ENCODE measurements at regions not wholly inside any gene's neighbourhood (a gene's known extent, or its start where the extent isn't known, plus 50 kb on each side); places are given as distances from the start of the nearest gene placed in this dataset.

DNA sequence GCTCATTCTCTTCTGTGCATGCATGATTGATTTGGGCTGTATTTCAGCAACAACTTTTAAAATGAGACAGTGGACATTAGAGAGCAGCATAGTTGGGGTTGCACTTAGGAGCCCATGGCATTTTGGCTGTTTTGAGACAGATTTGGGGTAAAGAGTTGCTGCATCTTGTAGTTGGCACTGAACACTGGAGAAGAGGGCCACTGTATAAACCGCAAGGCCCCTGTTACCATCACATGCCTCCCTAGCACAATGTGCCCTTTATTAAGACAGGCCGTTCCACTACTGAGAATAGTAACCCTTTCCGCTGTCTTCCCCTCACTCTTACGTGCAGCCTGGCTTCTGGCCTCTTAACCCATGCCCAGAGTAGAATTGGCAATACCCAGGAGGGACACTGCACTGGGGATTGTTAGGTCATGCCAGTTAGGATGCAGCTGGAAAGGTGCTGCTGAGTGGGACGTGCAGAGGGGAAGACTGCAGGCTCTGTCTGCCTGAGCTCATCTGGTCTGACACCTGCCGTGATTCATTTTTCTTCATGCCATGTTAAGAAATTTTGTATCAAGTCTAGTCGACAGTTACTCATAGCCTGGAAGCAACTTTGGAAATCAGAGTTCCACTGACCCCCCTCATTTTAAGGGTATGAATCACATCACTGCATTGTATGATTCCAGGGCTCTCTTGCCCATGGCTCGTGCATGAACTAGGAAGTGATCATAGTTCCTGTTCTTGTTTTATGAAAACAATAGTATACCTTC, 146.9 kb upstream of the DMRT1 start (continued):
- 0 out of 4 replicates have a peak, but pooled peaks of 1 of the 2 experiments have one; percentile 51 for TF ChIP-seq CEBPB (IDR thresholded peaks at IDR 0.05)

- Histone ChIP-seq H3K9me3 (no peaks in the 10 kb centered on the region), H3K4me1 (peaks cover 64% of the 10 kb centered on the region), H3K4me2 (peak overlapping the region; percentile 74), H3K4me3 (peak overlapping the region; percentile 14; the same call in 1 of the 3 replicates), H3K27ac (peak overlapping the region; percentile 78 to 82)
- CTCF ChIA-PET, result interaction anchor here (1.1 to 1.6 kb wide), 2 partner anchors 63 to 81 kb away, joined by 3 to 6 read pairs; no protein-coding TSS in a partner anchor
- TF ChIP-seq PHF8 (IDR thresholded peaks at IDR 0.05; ENCODE audit: borderline replicate concordance, low read depth) (no peak), HOXB5 (CRISPR knock-in tag; IDR thresholded peaks at IDR 0.05) (no peak), FOXS1 (CRISPR knock-in tag; IDR thresholded peaks at IDR 0.05) (no peak), NR3C1 (IDR thresholded peaks at IDR 0.05) (no peak), JUNB (IDR thresholded peaks at IDR 0.05) (no peak), BCL3 (IDR thresholded peaks at IDR 0.05) (no peak), EHMT2 (IDR thresholded peaks at IDR 0.05; ENCODE audit: low read depth) (no peak), PBX3 (IDR thresholded peaks at IDR 0.05) (no peak), CHD2 (IDR thresholded peaks at IDR 0.05; ENCODE audit: low read length, partially characterized antibody) (no peak), CHD4 (IDR thresholded peaks at IDR 0.05; ENCODE audit: borderline replicate concordance) (no peak), HMGXB4 (CRISPR knock-in tag; IDR thresholded peaks at IDR 0.05; ENCODE audit: borderline replicate concordance) (no peak), ZC3H11A (IDR thresholded peaks at IDR 0.05) (no peak), KDM5A (IDR thresholded peaks at IDR 0.05) (no peak), NPAS2 (CRISPR knock-in tag; IDR thresholded peaks at IDR 0.05; ENCODE audit: borderline replicate concordance) (no peak), MAFK (IDR thresholded peaks at IDR 0.05; ENCODE audit: partially characterized antibody) (no peak), FOSB (CRISPR knock-in tag; IDR thresholded peaks at IDR 0.05) (no peak), HOXA7 (CRISPR knock-in tag; IDR thresholded peaks at IDR 0.05) (no peak)
- TF ChIP-seq, protein P1, sequence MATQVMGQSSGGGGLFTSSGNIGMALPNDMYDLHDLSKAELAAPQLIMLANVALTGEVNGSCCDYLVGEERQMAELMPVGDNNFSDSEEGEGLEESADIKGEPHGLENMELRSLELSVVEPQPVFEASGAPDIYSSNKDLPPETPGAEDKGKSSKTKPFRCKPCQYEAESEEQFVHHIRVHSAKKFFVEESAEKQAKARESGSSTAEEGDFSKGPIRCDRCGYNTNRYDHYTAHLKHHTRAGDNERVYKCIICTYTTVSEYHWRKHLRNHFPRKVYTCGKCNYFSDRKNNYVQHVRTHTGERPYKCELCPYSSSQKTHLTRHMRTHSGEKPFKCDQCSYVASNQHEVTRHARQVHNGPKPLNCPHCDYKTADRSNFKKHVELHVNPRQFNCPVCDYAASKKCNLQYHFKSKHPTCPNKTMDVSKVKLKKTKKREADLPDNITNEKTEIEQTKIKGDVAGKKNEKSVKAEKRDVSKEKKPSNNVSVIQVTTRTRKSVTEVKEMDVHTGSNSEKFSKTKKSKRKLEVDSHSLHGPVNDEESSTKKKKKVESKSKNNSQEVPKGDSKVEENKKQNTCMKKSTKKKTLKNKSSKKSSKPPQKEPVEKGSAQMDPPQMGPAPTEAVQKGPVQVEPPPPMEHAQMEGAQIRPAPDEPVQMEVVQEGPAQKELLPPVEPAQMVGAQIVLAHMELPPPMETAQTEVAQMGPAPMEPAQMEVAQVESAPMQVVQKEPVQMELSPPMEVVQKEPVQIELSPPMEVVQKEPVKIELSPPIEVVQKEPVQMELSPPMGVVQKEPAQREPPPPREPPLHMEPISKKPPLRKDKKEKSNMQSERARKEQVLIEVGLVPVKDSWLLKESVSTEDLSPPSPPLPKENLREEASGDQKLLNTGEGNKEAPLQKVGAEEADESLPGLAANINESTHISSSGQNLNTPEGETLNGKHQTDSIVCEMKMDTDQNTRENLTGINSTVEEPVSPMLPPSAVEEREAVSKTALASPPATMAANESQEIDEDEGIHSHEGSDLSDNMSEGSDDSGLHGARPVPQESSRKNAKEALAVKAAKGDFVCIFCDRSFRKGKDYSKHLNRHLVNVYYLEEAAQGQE (IDR thresholded peaks at IDR 0.05), result no peak
- DNase-seq (ENCODE audit: low read depth in 1 of 2, low spot score in 1 of 2) (no peak), ATAC-seq (peak in 1 of 2 experiments; percentile 28; a peak in 4 of 6 replicates), FAIRE-seq (no peak)
- POLR2A ChIA-PET, result interaction anchor here (1.0 to 1.7 kb wide), 2 partner anchors 11 to 43 kb away, joined by 4 to 6 read pairs; no protein-coding TSS in a partner anchor
- 33% methylated on average over 4 of the region's 4 CpGs for WGBS (ENCODE audit: missing lambda C conversion rate)
Observed at GRCh38 chr9:695252-695651, 146.2 kb upstream of the DMRT1 start.

Measured in A549 (cell line).